ENCODE measurements at regions not wholly inside any gene's neighbourhood (a gene's known extent, or its start where the extent isn't known, plus 50 kb on each side); places are given as distances from the start of the nearest gene placed in this dataset.

- TF ChIP-seq ZNF677 (tag by site-specific recombination; IDR thresholded peaks at IDR 0.05) (no peak), ZNF488 (tag by site-specific recombination; IDR thresholded peaks at IDR 0.05) (no peak), ZNF645 (tag by site-specific recombination; IDR thresholded peaks at IDR 0.05) (no peak), KLF16 (tag by site-specific recombination; IDR thresholded peaks at IDR 0.05) (no peak), ZNF362 (tag by site-specific recombination; IDR thresholded peaks at IDR 0.05) (no peak), REST (tag by site-specific recombination; IDR thresholded peaks at IDR 0.05) (no peak), ZNF311 (tag by site-specific recombination; IDR thresholded peaks at IDR 0.05; ENCODE audit: borderline replicate concordance) (no peak), ZNF175 (tag by site-specific recombination; IDR thresholded peaks at IDR 0.05) (no peak), ZNF670 (tag by site-specific recombination; IDR thresholded peaks at IDR 0.05; ENCODE audit: low read depth) (no peak)
- TF ChIP-seq, protein P1, sequence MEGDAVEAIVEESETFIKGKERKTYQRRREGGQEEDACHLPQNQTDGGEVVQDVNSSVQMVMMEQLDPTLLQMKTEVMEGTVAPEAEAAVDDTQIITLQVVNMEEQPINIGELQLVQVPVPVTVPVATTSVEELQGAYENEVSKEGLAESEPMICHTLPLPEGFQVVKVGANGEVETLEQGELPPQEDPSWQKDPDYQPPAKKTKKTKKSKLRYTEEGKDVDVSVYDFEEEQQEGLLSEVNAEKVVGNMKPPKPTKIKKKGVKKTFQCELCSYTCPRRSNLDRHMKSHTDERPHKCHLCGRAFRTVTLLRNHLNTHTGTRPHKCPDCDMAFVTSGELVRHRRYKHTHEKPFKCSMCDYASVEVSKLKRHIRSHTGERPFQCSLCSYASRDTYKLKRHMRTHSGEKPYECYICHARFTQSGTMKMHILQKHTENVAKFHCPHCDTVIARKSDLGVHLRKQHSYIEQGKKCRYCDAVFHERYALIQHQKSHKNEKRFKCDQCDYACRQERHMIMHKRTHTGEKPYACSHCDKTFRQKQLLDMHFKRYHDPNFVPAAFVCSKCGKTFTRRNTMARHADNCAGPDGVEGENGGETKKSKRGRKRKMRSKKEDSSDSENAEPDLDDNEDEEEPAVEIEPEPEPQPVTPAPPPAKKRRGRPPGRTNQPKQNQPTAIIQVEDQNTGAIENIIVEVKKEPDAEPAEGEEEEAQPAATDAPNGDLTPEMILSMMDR (tag by site-specific recombination; IDR thresholded peaks at IDR 0.05) = no peak
- TF ChIP-seq, protein P2, sequence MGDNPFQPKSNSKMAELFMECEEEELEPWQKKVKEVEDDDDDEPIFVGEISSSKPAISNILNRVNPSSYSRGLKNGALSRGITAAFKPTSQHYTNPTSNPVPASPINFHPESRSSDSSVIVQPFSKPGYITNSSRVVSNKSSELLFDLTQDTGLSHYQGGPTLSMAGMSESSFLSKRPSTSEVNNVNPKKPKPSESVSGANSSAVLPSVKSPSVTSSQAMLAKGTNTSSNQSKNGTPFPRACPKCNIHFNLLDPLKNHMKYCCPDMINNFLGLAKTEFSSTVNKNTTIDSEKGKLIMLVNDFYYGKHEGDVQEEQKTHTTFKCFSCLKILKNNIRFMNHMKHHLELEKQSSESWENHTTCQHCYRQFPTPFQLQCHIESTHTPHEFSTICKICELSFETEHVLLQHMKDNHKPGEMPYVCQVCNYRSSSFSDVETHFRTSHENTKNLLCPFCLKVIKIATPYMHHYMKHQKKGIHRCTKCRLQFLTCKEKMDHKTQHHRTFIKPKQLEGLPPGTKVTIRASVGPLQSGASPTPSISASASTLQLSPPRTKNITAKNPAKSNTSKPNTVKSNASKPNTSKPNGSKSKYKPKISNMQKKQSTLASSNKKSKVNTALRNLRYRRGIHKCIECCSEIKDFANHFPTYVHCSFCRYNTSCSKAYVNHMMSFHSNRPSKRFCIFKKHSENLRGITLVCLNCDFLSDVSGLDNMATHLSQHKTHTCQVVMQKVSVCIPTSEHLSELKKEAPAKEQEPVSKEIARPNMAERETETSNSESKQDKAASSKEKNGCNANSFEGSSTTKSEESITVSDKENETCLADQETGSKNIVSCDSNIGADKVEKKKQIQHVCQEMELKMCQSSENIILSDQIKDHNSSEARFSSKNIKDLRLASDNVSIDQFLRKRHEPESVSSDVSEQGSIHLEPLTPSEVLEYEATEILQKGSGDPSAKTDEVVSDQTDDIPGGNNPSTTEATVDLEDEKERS (tag by site-specific recombination; IDR thresholded peaks at IDR 0.05) = no peak
Measured at GRCh38 chr15:26176831-26177230, 313.7 kb upstream of the ATP10A start.

All from HEK293 (cell line).